Glutamatergic neuron (in vitro differentiated cells): ENCODE measurements at regions not wholly inside any gene's neighbourhood (a gene's known extent, or its start where the extent isn't known, plus 50 kb on each side); places are given as distances from the start of the nearest gene placed in this dataset.
"Not testable (repeated sequence)": the region's sequence is repeated elsewhere in the genome, so short reads cannot be mapped to it uniquely, and the experiment has no call there.

Experiments
- DNase-seq: peaks from one replicate; pipeline ENCODE4 v3.0.0; 2022
- H3K27ac Mint-ChIP-seq: one replicate; pipeline ENCODE4 v1.8.0; 2020; ENCODE audit warnings: mild to moderate bottlenecking, mixed read lengths, inconsistent platforms; ENCODE audit not compliant: unreplicated experiment
- H3K27me3 Mint-ChIP-seq: one replicate; pipeline ENCODE4 v1.8.0; 2020; ENCODE audit warnings: mild to moderate bottlenecking, moderate library complexity, mixed read lengths, inconsistent platforms; ENCODE audit not compliant: unreplicated experiment
- H3K36me3 Mint-ChIP-seq: one replicate; pipeline ENCODE4 v1.8.0; 2020; ENCODE audit warnings: mild to moderate bottlenecking, mixed read lengths, inconsistent platforms; ENCODE audit not compliant: unreplicated experiment
- H3K4me1 Mint-ChIP-seq: one replicate; pipeline ENCODE4 v1.8.0; 2020; ENCODE audit warnings: mild to moderate bottlenecking, low read depth, mixed read lengths, inconsistent platforms; ENCODE audit not compliant: unreplicated experiment
- H3K4me3 Mint-ChIP-seq: one replicate; pipeline ENCODE4 v1.8.0; 2020; ENCODE audit warnings: mild to moderate bottlenecking, mixed read lengths, inconsistent platforms; ENCODE audit not compliant: unreplicated experiment
- H3K9me3 Mint-ChIP-seq: one replicate; pipeline ENCODE4 v1.8.0; 2020; ENCODE audit warnings: mild to moderate bottlenecking, moderate library complexity, mixed read lengths, inconsistent platforms; ENCODE audit not compliant: unreplicated experiment
- CTCF ChIP-seq: fragments of 200-600 bp; sonication (generic); IDR thresholded peaks from one replicate; pipeline ENCODE4 v1.5.0; 2021; ENCODE audit not compliant: partially characterized antibody, unreplicated experiment

- H3K36me3 Mint-ChIP-seq, result no peaks in the 10 kb centered on the region
- no peak overlapping the region for H3K4me3 Mint-ChIP-seq
- no peaks in the 10 kb centered on the region for H3K27me3 Mint-ChIP-seq
- H3K27ac Mint-ChIP-seq, result no peak overlapping the region
- DNase-seq, result peak; percentile 14
- peaks cover 2% of the 10 kb centered on the region for H3K9me3 Mint-ChIP-seq
- H3K4me1 Mint-ChIP-seq, result no peaks in the 10 kb centered on the region
- peak; percentile 46 for TF ChIP-seq CTCF
Observed at GRCh38 chr10:106355450-106355849, 809.1 kb downstream of the SORCS1 start.

GRCh38 chr10:106348933-106349332, 815.6 kb downstream of the SORCS1 start:
- H3K4me1 Mint-ChIP-seq, result no peaks in the 10 kb centered on the region
- no peak for DNase-seq
- H3K4me3 Mint-ChIP-seq, result no peak overlapping the region
- H3K27me3 Mint-ChIP-seq, result no peaks in the 10 kb centered on the region
- no peaks in the 10 kb centered on the region for H3K36me3 Mint-ChIP-seq
- peaks cover 2% of the 10 kb centered on the region for H3K9me3 Mint-ChIP-seq
- no peak for TF ChIP-seq CTCF
- H3K27ac Mint-ChIP-seq, result no peak overlapping the region

- Mint-ChIP-seq H3K9me3 (no peaks in the 10 kb centered on the region), H3K4me1 (no peaks in the 10 kb centered on the region), H3K4me3 (no peak overlapping the region), H3K36me3 (no peaks in the 10 kb centered on the region), H3K27ac (no peak overlapping the region), H3K27me3 (no peaks in the 10 kb centered on the region)
- no peak for DNase-seq
- no peak for TF ChIP-seq CTCF
Observed at GRCh38 chr10:106347547-106347946, 817.0 kb downstream of the SORCS1 start.

DNA sequence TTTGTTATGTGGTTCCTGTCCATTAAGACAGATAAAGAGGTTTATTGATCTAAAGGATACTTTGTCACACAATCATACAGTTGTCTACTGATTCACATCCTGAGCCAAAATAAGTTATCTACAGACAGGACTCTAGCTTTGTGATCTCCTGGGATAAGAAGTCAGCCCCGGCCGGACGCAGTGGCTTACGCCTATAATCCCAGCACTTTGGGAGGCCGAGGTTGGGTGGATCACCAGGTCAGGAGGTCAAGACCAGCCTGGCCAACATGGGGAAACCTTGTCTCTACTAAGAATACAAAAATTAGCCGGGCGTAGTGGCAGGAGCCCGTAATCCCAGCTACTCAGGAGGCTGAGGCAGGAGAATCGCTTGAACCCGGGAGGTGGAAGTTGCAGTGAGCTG, 821.0 kb downstream of the SORCS1 start:
- H3K9me3 Mint-ChIP-seq, H3K4me3 Mint-ChIP-seq, H3K27ac Mint-ChIP-seq, H3K4me1 Mint-ChIP-seq, DNase-seq, H3K27me3 Mint-ChIP-seq, H3K36me3 Mint-ChIP-seq: not testable (repeated sequence)

GRCh38 chr10:106341356-106341755, 823.1 kb downstream of the SORCS1 start:
- no peak for TF ChIP-seq CTCF
- H3K9me3 Mint-ChIP-seq, result no peaks in the 10 kb centered on the region

DNA sequence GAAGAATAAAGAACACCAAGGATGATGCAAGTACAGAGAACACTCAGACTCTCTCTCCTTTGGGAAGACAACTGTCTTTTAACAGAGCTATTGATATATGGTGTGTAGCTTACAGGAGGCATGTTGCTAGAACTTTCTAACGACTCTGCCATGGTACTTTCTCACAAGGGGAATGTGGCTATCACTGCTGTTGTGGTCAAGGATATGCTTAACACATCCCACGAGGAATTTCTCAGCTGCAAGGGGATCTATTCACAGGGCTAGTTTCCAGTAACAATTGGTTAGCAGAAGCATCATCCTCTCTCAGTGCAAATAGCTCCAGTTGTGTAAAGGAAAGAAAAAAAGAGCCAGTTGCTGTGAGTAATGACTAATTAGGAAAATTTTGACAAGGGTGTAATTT, 826.0 kb downstream of the SORCS1 start:
- TF ChIP-seq CTCF, result no peak
- no peak overlapping the region for H3K4me3 Mint-ChIP-seq
- H3K36me3 Mint-ChIP-seq, result no peaks in the 10 kb centered on the region
- H3K4me1 Mint-ChIP-seq, result no peaks in the 10 kb centered on the region
- no peak overlapping the region for H3K27ac Mint-ChIP-seq
- H3K9me3 Mint-ChIP-seq, result peaks cover 1% of the 10 kb centered on the region
- no peaks in the 10 kb centered on the region for H3K27me3 Mint-ChIP-seq
- DNase-seq, result no peak

More at GRCh38 chr10:106341356-106341755, 823.1 kb downstream of the SORCS1 start:
- no peaks in the 10 kb centered on the region for H3K36me3 Mint-ChIP-seq
- no peak overlapping the region for H3K27ac Mint-ChIP-seq
- DNase-seq, result no peak
- no peaks in the 10 kb centered on the region for H3K4me1 Mint-ChIP-seq
- no peaks in the 10 kb centered on the region for H3K27me3 Mint-ChIP-seq
- H3K4me3 Mint-ChIP-seq, result no peak overlapping the region
